Karpas-422 (cell line): ENCODE measurements at regions not wholly inside any gene's neighbourhood (a gene's known extent, or its start where the extent isn't known, plus 50 kb on each side); places are given as distances from the start of the nearest gene placed in this dataset.

Experiments used
- DNase-seq: peaks from one replicate; pipeline ENCODE4 v3.0.0-alpha.2; 2015
- H2AFZ ChIP-seq: fragments of 200-600 bp; sonication (generic); 2 replicates; pipeline ENCODE4 v1.6.1; 2014; ENCODE audit warnings: antibody characterized with exemption, low read length, mixed read lengths
- H3K27ac ChIP-seq: fragments of 200-600 bp; sonication (generic); 2 replicates; pipeline ENCODE4 v1.5.1; 2014; ENCODE audit warnings: mild to moderate bottlenecking, low read length, moderate library complexity
- H3K27me3 ChIP-seq: fragments of 200-600 bp; sonication (generic); 2 replicates; pipeline ENCODE4 v1.6.1; 2014; ENCODE audit warnings: low read length, mixed read lengths
- H3K36me3 ChIP-seq: fragments of 200-600 bp; sonication (generic); 2 replicates; pipeline ENCODE4 v1.6.1; 2014; ENCODE audit warnings: low read length, mixed read lengths; ENCODE audit not compliant: insufficient read depth
- H3K4me1 ChIP-seq: fragments of 200-600 bp; sonication (generic); 2 replicates; pipeline ENCODE4 v1.6.1; 2014; ENCODE audit warnings: mild to moderate bottlenecking, low read length, mixed read lengths
- H3K4me2 ChIP-seq: fragments of 200-600 bp; sonication (generic); 2 replicates; pipeline ENCODE4 v1.6.1; 2014; ENCODE audit warnings: low read length, low read depth, mild to moderate bottlenecking; ENCODE audit not compliant: poor library complexity, severe bottlenecking
- H3K4me3 ChIP-seq: fragments of 200-600 bp; sonication (generic); 2 replicates; pipeline ENCODE4 v1.5.1; 2014; ENCODE audit warnings: mild to moderate bottlenecking, antibody characterized with exemption, low read length, mixed read lengths
- H3K79me2 ChIP-seq: fragments of 200-600 bp; sonication (generic); 2 replicates; pipeline ENCODE4 v1.6.1; 2014; ENCODE audit warnings: mild to moderate bottlenecking, low read length, mixed read lengths
- H3K9ac ChIP-seq: fragments of 200-600 bp; sonication (generic); 2 replicates; pipeline ENCODE4 v1.6.0; 2014; ENCODE audit warnings: low read length
- H3K9me2 ChIP-seq: fragments of 200-600 bp; sonication (generic), shearing (Covaris generic); replicated peaks from 2 replicates; pipeline ENCODE4 v1.6.0; 2014; ENCODE audit warnings: mild to moderate bottlenecking, low read length, moderate library complexity; ENCODE audit not compliant: insufficient read depth
- H3K9me3 ChIP-seq: fragments of 300-700, 200-600 bp; sonication (generic); 2 replicates; pipeline ENCODE4 v1.6.1; 2014; ENCODE audit warnings: low read length, mixed read lengths
- H4K20me1 ChIP-seq: fragments of 200-600 bp; sonication (generic); 2 replicates; pipeline ENCODE4 v1.6.1; 2014; ENCODE audit warnings: mild to moderate bottlenecking, antibody characterized with exemption, low read length, low read depth; ENCODE audit not compliant: insufficient read depth

GRCh38 chr15:58235961-58236360, 97.8 kb downstream of the AQP9 start:
- Histone ChIP-seq H4K20me1 (no peaks in the 10 kb centered on the region), H3K79me2 (no peaks in the 10 kb centered on the region), H3K4me1 (no peaks in the 10 kb centered on the region), H3K27me3 (no peaks in the 10 kb centered on the region), H3K4me2 (no peak overlapping the region), H2AFZ (no peak overlapping the region), H3K36me3 (no peaks in the 10 kb centered on the region), H3K27ac (no peak overlapping the region), H3K9me2 (no peaks in the 10 kb centered on the region), H3K9ac (no peak overlapping the region), H3K4me3 (no peak overlapping the region), H3K9me3 (no peaks in the 10 kb centered on the region)
- no peak for DNase-seq

DNA sequence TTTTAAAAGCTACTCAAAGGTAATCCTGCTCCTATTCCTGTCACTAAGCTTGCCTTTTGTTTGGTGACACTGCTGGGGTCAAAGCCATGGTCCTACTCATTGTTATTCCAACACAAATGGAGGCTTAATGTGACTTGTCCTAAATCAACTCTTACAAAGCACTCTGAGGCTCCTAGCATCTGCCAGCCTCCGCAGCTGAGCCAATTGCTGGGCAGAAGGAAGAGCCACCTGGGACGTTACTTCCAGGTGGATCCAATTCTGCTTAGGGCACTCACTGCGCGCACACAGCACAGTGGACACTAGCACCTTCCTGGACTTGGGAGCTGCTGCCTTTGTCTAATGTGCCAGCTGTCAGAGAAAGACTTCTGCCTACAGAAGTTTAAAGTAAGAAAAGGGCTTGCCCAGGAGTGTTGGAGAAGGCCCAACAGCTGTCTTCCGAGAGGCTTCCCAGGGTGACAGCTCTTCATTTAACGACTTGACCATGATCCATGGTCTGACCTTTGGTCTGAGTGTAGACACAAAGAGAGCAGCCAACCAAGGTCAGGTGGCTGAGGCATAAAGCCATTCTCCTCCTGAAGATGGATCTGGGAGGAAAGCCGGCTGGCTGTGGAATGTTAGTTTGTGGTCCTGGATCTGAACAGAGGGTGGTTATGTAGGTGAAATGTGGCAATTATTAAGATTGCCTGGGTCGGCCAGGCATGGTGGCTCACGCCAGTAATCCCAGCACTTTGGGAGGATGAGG, 102.2 kb downstream of the AQP9 start:
- no peaks in the 10 kb centered on the region for H3K79me2 ChIP-seq
- H3K9me3 ChIP-seq: no peaks in the 10 kb centered on the region
- no peak overlapping the region for H3K9ac ChIP-seq
- no peaks in the 10 kb centered on the region for H3K9me2 ChIP-seq
- DNase-seq: no peak
- no peak overlapping the region for H3K4me2 ChIP-seq
- H3K4me3 ChIP-seq: no peak overlapping the region
- no peaks in the 10 kb centered on the region for H3K36me3 ChIP-seq
- H3K27ac ChIP-seq: no peak overlapping the region
- no peak overlapping the region for H2AFZ ChIP-seq
- no peaks in the 10 kb centered on the region for H3K4me1 ChIP-seq
- no peaks in the 10 kb centered on the region for H3K27me3 ChIP-seq
- no peaks in the 10 kb centered on the region for H4K20me1 ChIP-seq

DNA sequence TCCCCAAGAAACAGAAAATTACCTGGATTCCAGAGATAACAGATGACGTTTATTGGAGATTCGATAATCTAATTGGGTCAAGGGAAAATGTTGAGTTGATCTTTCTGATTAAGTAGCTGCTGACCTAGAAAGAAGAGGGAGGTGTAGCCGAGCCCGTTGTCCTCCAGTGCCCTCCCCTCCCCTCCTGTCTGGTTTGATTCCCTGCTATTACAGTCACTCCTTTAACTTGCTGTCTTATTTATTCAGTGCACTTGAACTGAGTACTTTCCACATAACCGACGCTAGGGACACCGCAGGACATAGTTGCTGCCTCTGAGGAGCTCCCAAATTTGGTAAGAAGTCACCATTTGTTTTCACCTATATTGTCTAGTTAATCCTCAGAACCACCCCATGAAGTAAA, 103.7 kb downstream of the AQP9 start:
- Histone ChIP-seq H3K9ac (no peak overlapping the region), H3K9me2 (no peaks in the 10 kb centered on the region), H3K9me3 (no peaks in the 10 kb centered on the region), H3K27ac (no peak overlapping the region), H4K20me1 (no peaks in the 10 kb centered on the region), H2AFZ (no peak overlapping the region), H3K4me3 (no peak overlapping the region), H3K79me2 (no peaks in the 10 kb centered on the region), H3K36me3 (no peaks in the 10 kb centered on the region), H3K27me3 (no peaks in the 10 kb centered on the region), H3K4me1 (no peaks in the 10 kb centered on the region), H3K4me2 (no peak overlapping the region)
- no peak for DNase-seq

DNA sequence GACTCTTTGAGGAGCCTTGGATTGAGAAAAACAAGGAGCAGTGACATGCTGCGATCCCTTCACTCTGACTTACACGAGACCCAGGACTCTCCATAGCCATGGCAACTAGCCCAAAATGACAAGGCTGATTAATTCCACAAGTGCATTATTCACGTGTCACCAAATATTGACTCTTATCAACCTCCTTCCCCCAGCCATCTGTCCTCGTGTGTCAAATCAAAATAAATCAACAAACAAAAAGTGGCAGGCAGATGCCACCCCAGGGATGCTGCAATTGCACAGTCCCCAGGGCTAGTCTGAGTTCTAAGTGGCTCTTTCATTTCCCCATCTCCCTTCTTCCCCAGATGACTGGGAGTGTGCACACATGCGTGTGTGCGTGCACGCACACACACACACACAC, 104.9 kb downstream of the AQP9 start:
- Histone ChIP-seq H2AFZ (no peak overlapping the region), H3K4me2 (no peak overlapping the region), H3K9me2 (no peaks in the 10 kb centered on the region), H4K20me1 (no peaks in the 10 kb centered on the region), H3K4me3 (no peak overlapping the region), H3K27me3 (no peaks in the 10 kb centered on the region), H3K9me3 (no peaks in the 10 kb centered on the region), H3K79me2 (no peaks in the 10 kb centered on the region), H3K9ac (no peak overlapping the region), H3K27ac (no peak overlapping the region), H3K4me1 (peaks cover 9% of the 10 kb centered on the region), H3K36me3 (no peaks in the 10 kb centered on the region)
- no peak for DNase-seq

DNA sequence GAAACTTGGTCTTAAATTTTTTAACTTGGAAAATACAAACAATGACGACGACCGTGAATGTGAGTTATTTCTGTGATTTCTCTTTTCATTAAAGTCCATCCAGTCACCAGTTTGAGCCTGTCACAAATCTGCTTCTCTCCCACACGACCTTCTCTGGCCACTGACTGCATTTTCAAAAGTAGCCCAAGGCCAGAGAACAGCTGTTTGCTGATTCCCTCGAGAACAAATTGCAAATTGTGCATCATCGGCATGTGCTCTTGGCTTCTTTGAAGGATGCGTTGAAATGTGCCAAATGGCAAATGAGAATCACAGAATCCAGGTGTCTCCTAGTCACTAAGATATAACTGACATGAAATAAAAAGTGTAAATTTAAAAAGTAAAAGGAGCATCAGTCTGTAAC, 106.4 kb downstream of the AQP9 start:
- Histone ChIP-seq H3K9ac (no peak overlapping the region), H3K79me2 (no peaks in the 10 kb centered on the region), H3K36me3 (no peaks in the 10 kb centered on the region), H3K9me2 (no peaks in the 10 kb centered on the region), H3K27ac (no peak overlapping the region), H3K4me1 (peaks cover 9% of the 10 kb centered on the region), H3K4me3 (no peak overlapping the region), H3K4me2 (no peak overlapping the region), H3K9me3 (no peaks in the 10 kb centered on the region), H4K20me1 (no peaks in the 10 kb centered on the region), H3K27me3 (no peaks in the 10 kb centered on the region), H2AFZ (no peak overlapping the region)
- DNase-seq: no peak

- Histone ChIP-seq H4K20me1 (no peaks in the 10 kb centered on the region), H3K36me3 (no peaks in the 10 kb centered on the region), H3K9ac (no peak overlapping the region), H3K4me3 (no peak overlapping the region), H3K9me3 (no peaks in the 10 kb centered on the region), H3K4me1 (peaks cover 9% of the 10 kb centered on the region), H2AFZ (no peak overlapping the region), H3K79me2 (no peaks in the 10 kb centered on the region), H3K27me3 (no peaks in the 10 kb centered on the region), H3K9me2 (no peaks in the 10 kb centered on the region), H3K4me2 (no peak overlapping the region), H3K27ac (no peak overlapping the region)
- no peak for DNase-seq
These were observed 107.9 kb downstream of the AQP9 start for GRCh38 chr15:58246041-58246440.

DNA sequence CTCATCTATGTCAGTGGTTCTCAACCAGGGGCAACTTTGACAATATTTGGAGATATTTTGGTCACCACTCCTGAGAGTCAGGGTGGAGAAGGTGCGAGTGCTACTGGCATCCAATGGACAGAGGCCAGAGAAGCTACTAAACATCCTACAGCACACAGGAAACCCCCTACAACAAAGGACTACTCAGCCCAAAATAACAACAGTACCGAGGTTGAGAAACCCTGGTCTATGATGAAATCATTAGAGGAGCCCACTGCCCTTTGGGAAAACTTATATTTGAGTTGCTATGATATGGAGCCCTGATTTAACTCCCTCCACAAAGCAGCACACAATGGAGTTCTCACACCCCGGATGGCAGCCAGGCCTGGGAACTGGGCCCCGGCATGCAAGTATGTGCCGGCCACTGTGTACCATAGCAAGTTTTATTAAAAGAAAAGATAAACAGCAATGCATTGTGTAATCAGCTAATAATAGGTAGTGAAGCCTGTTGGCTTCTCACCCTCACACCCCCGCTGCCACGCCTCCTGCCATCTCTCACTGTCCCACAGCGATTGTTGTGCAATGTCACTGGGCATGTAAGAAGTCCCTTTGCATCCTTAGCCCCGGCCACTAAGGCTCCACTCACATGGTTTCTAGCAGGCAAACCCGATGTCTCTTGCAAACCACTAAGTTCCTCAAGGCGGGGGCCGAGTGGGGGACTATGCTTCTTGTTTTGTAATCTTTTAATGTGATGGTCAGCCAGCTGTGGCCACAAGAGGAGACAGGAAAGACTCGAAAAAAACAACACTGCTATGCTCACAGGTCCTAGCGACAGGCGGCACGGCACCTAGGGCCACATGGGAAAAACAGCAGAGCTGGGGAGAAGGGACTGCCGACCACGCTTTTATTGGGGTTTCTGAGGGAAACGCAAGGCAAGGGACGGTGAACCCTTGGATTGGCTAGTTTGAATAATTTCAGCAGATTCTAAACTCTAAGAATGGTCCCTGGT, 110.0 kb downstream of the AQP9 start:
- no peak overlapping the region for H3K4me2 ChIP-seq
- no peak for DNase-seq

DNA sequence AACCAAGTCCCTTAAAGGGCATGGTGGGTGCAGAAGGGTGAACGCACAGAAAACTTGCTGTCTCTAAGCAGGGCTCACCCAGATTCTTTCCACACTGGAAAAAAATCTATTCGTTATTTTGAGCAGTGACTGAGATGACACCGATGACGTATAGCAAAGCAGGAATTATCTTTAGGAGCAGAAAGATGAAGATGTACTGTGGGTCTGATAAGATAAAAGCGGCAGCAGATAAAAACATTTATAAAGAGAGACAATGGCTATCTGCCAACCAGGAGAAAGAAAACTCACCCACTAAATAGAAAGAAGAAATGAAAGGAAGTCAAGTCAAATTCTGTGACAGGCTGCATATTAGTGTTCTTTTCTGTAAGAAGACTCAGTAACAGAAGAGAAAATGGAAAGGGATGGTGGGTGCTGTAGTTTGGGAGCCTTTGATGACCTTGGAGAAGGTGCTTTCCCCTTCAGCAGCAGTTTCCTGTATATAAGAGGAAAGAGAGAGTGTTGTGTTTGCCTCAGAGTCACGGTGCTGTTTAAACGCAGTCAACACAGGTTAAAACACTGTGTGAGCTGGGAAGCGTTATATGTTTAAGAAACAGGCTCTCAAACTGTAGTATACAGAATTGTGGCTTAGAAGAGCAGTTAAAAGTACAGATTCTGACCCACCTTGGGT, 111.6 kb downstream of the AQP9 start:
- DNase-seq: no peak
- no peak overlapping the region for H3K9ac ChIP-seq
- H3K36me3 ChIP-seq: no peaks in the 10 kb centered on the region
- H3K4me3 ChIP-seq: no peak overlapping the region
- no peak overlapping the region for H3K4me2 ChIP-seq
- H3K79me2 ChIP-seq: no peaks in the 10 kb centered on the region
- no peak overlapping the region for H2AFZ ChIP-seq
- H3K4me1 ChIP-seq: peaks cover 9% of the 10 kb centered on the region
- H3K27me3 ChIP-seq: no peaks in the 10 kb centered on the region
- no peak overlapping the region for H3K27ac ChIP-seq
- no peaks in the 10 kb centered on the region for H4K20me1 ChIP-seq
- no peaks in the 10 kb centered on the region for H3K9me3 ChIP-seq
- no peaks in the 10 kb centered on the region for H3K9me2 ChIP-seq

More for the DNA sequence above, 110.0 kb downstream of the AQP9 start:
- Histone ChIP-seq H4K20me1 (no peaks in the 10 kb centered on the region), H3K27ac (no peak overlapping the region), H3K9me3 (no peaks in the 10 kb centered on the region), H2AFZ (no peak overlapping the region), H3K9me2 (no peaks in the 10 kb centered on the region), H3K36me3 (no peaks in the 10 kb centered on the region), H3K9ac (no peak overlapping the region), H3K27me3 (no peaks in the 10 kb centered on the region), H3K4me1 (peaks cover 9% of the 10 kb centered on the region), H3K4me3 (no peak overlapping the region), H3K79me2 (no peaks in the 10 kb centered on the region)
